ENCODE measurements at regions not wholly inside any gene's neighbourhood (a gene's known extent, or its start where the extent isn't known, plus 50 kb on each side); places are given as distances from the start of the nearest gene placed in this dataset.

DNA sequence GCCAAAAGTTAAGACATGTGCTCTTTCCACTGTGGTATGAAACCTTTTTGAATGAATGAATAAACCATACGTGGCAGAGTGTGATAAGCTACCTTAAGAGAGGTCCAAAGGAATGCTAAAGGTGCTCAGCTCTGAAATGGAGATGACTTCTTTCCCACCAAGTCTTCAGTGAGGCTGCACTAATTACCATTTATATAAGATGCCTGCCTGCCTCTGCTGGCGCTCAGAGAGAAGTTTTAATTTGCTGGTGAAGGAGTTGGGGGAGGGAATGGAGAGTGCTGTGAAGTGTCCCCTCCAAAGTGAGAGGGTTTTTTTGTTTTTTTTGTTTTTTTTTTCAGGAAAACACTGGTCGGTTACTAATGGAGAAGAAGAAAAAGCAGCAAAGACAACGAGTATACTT, 559.0 kb downstream of the OMA1 start:
- TF ChIP-seq ZC3H10 (CRISPR knock-in tag; IDR thresholded peaks at IDR 0.05) = no peak
- TF ChIP-seq OSR1 (CRISPR knock-in tag; IDR thresholded peaks at IDR 0.05) = no peak
- TF ChIP-seq BACH2 (CRISPR knock-in tag; IDR thresholded peaks at IDR 0.05; ENCODE audit: borderline replicate concordance) = no peak
- no peak for TF ChIP-seq TCF4 (CRISPR knock-in tag; IDR thresholded peaks at IDR 0.05; ENCODE audit: borderline replicate concordance)
- TF ChIP-seq, protein P1, sequence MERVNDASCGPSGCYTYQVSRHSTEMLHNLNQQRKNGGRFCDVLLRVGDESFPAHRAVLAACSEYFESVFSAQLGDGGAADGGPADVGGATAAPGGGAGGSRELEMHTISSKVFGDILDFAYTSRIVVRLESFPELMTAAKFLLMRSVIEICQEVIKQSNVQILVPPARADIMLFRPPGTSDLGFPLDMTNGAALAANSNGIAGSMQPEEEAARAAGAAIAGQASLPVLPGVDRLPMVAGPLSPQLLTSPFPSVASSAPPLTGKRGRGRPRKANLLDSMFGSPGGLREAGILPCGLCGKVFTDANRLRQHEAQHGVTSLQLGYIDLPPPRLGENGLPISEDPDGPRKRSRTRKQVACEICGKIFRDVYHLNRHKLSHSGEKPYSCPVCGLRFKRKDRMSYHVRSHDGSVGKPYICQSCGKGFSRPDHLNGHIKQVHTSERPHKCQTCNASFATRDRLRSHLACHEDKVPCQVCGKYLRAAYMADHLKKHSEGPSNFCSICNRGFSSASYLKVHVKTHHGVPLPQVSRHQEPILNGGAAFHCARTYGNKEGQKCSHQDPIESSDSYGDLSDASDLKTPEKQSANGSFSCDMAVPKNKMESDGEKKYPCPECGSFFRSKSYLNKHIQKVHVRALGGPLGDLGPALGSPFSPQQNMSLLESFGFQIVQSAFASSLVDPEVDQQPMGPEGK (CRISPR knock-in tag; IDR thresholded peaks at IDR 0.05; ENCODE audit: borderline replicate concordance) = no peak
